IMR-90 (cell line): ENCODE measurements at regions not wholly inside any gene's neighbourhood (a gene's known extent, or its start where the extent isn't known, plus 50 kb on each side); places are given as distances from the start of the nearest gene placed in this dataset.

Source experiments
- ATAC-seq: fragments of 200-7000 bp; cut with Tn5 transposase; 2 replicates; pipeline ENCODE4 v1.9.1; 2020; ENCODE audit warnings: low read depth, mild to moderate bottlenecking, moderate library complexity
- BruUV-seq: library from RNA; stranded (reverse); fragments of 400-500 nt; replicated peaks from 2 replicates; lab custom pipeline; 2021; lab: Mats Ljungman, UMichigan
- CTCF ChIA-PET: fragments of 300-600 bp; formaldehyde crosslinking; extraction: SDS; loops from one replicate; lab custom pipeline; 2021; ENCODE audit warnings: antibody characterized with exemption; lab: Yijun Ruan, JAX
- POLR2A ChIA-PET: fragments of 300-600 bp; sonication (Branson Sonifier 250); formaldehyde crosslinking; loops from one replicate; lab custom pipeline; 2022; ENCODE audit warnings: antibody characterized with exemption; ENCODE audit not compliant: unreplicated experiment; lab: Charles Lee
- DNase-seq: peaks from one replicate; pipeline ENCODE4 v3.0.0; 2013
- H2AFZ ChIP-seq: replicated peaks from 2 replicates; pipeline ENCODE3; 2013; ENCODE audit warnings: low read length, mild to moderate bottlenecking; ENCODE audit not compliant: poor library complexity
- H2AK5ac ChIP-seq: 2 replicates; pipeline ENCODE4 v1.6.1; 2013; ENCODE audit warnings: low read depth, low read length, inconsistent platforms
- H2AK9ac ChIP-seq: replicated peaks from 2 replicates; pipeline ENCODE3; 2013; ENCODE audit warnings: mild to moderate bottlenecking, low read depth, low read length, moderate library complexity; ENCODE audit not compliant: poor library complexity
- H2BK120ac ChIP-seq: 2 replicates; pipeline ENCODE4 v1.6.1; 2013; ENCODE audit warnings: low read depth, low read length, inconsistent platforms
- H2BK15ac ChIP-seq: 3 replicates; pipeline ENCODE4 v1.6.1; 2013; ENCODE audit warnings: low read depth, low read length, inconsistent platforms
- H2BK20ac ChIP-seq: 2 replicates; pipeline ENCODE4 v1.6.1; 2013; ENCODE audit warnings: low read depth, mild to moderate bottlenecking, inconsistent platforms, low read length, moderate library complexity
- H2BK5ac ChIP-seq: 2 replicates; pipeline ENCODE4 v1.6.1; 2013; ENCODE audit warnings: mild to moderate bottlenecking, low read depth, low read length, inconsistent platforms; ENCODE audit not compliant: poor library complexity, severe bottlenecking
- H3K14ac ChIP-seq: replicated peaks from 2 replicates; pipeline ENCODE4 v1.6.1; 2013; ENCODE audit warnings: low read depth, low read length, inconsistent platforms
- H3K18ac ChIP-seq: 2 replicates; pipeline ENCODE4 v1.6.1; 2013; ENCODE audit warnings: low read depth, low read length, control low read depth
- H3K23ac ChIP-seq: 2 replicates; pipeline ENCODE4 v1.6.1; 2013; ENCODE audit warnings: low read depth, low read length, inconsistent platforms
- H3K27ac ChIP-seq: 2 replicates; pipeline ENCODE4 v1.5.1; 2013; ENCODE audit warnings: mild to moderate bottlenecking, control low read depth, low read length; ENCODE audit not compliant: insufficient read depth
- H3K27me3 ChIP-seq: 2 replicates; pipeline ENCODE4 v1.6.1; 2013; ENCODE audit warnings: low read length; ENCODE audit not compliant: control insufficient read depth, insufficient read depth
- H3K36me3 ChIP-seq: 2 replicates; pipeline ENCODE4 v1.6.1; 2013; ENCODE audit warnings: low read length, mixed read lengths; ENCODE audit not compliant: control insufficient read depth, insufficient read depth
- H3K4ac ChIP-seq: 2 replicates; pipeline ENCODE4 v1.6.1; 2013; ENCODE audit warnings: low read depth, low read length, inconsistent platforms
- H3K4me1 ChIP-seq: 2 replicates; pipeline ENCODE4 v1.6.1; 2013; ENCODE audit warnings: low read length, mixed read lengths; ENCODE audit not compliant: control insufficient read depth, insufficient read depth
- H3K4me2 ChIP-seq: 2 replicates; pipeline ENCODE4 v1.6.1; 2013; ENCODE audit warnings: low read depth, mild to moderate bottlenecking, control low read depth, low read length, moderate library complexity
- H3K4me3 ChIP-seq: 2 replicates; pipeline ENCODE4 v1.5.1; 2013; ENCODE audit warnings: low read depth, mild to moderate bottlenecking, control low read depth, low read length, moderate library complexity; ENCODE audit not compliant: insufficient read depth
- H3K56ac ChIP-seq: 2 replicates; pipeline ENCODE4 v1.6.1; 2013; ENCODE audit warnings: low read length, inconsistent platforms; ENCODE audit not compliant: insufficient read depth; ENCODE audit errors: extremely low read depth
- H3K79me1 ChIP-seq, 2 experiments: 2 replicates each; pipeline ENCODE4 v1.6.1; 2013; ENCODE audit warnings: low read length in 2 of 2, inconsistent platforms in 1 of 2, low read depth in 1 of 2
- H3K9ac ChIP-seq: 2 replicates; pipeline ENCODE4 v1.6.1; 2013; ENCODE audit warnings: low read depth, low read length, control low read depth
- H3K9me1 ChIP-seq: 2 replicates; pipeline ENCODE4 v1.6.1; 2013; ENCODE audit warnings: low read length, inconsistent platforms; ENCODE audit not compliant: insufficient read depth
- H3K9me3 ChIP-seq: 2 replicates; pipeline ENCODE4 v1.6.1; 2013; ENCODE audit warnings: low read length; ENCODE audit not compliant: control insufficient read depth, insufficient read depth
- H4K20me1 ChIP-seq: 2 replicates; pipeline ENCODE4 v1.6.1; 2013; ENCODE audit warnings: low read length, inconsistent platforms; ENCODE audit not compliant: insufficient read depth
- H4K5ac ChIP-seq: 2 replicates; pipeline ENCODE4 v1.6.1; 2013; ENCODE audit warnings: mild to moderate bottlenecking, low read depth, low read length, control low read depth
- H4K8ac ChIP-seq, 2 experiments: 2 replicates each; pipeline ENCODE4 v1.6.1; 2013; ENCODE audit warnings: low read depth in 2 of 2, low read length in 2 of 2, control low read depth in 1 of 2, inconsistent platforms in 1 of 2
- H4K91ac ChIP-seq: 2 replicates; pipeline ENCODE4 v1.6.1; 2013; ENCODE audit warnings: low read depth, low read length, inconsistent platforms; ENCODE audit not compliant: insufficient read depth
- BHLHE40 ChIP-seq: fragments of 150-350 bp; IDR thresholded peaks from 2 replicates; pipeline ENCODE4 v1.6.1; 2016; ENCODE audit warnings: mild to moderate bottlenecking, low read depth, low read length
- CEBPB ChIP-seq: IDR thresholded peaks from 2 replicates; pipeline ENCODE4 v1.6.1; 2012; ENCODE audit warnings: low read depth, low read length, improper control_type of control experiment
- CHD1 ChIP-seq: IDR thresholded peaks from 2 replicates; pipeline ENCODE4 v1.6.1; 2012; ENCODE audit warnings: low read depth, low read length, improper control_type of control experiment
- CTCF ChIP-seq: conservative IDR thresholded peaks from 2 replicates; pipeline ENCODE4 v1.5.1; 2012; ENCODE audit warnings: mild to moderate bottlenecking, low read depth, low read length, improper control_type of control experiment
- FOS ChIP-seq: fragments of 150-350 bp; IDR thresholded peaks from 2 replicates; pipeline ENCODE4 v1.6.1; 2016; ENCODE audit warnings: low read depth, low read length
- MAZ ChIP-seq: IDR thresholded peaks from 2 replicates; pipeline ENCODE4 v1.6.1; 2012; ENCODE audit warnings: low read depth, mild to moderate bottlenecking, low read length, improper control_type of control experiment, moderate library complexity, borderline replicate concordance
- MXI1 ChIP-seq: IDR thresholded peaks from 2 replicates; pipeline ENCODE4 v1.6.1; 2012; ENCODE audit warnings: low read depth, mild to moderate bottlenecking, low read length, moderate library complexity, borderline replicate concordance
- POLR2A ChIP-seq: IDR thresholded peaks from 2 replicates; pipeline ENCODE4 v1.6.1; 2012; ENCODE audit warnings: mild to moderate bottlenecking, low read depth, low read length
- RAD21 ChIP-seq: IDR thresholded peaks from 2 replicates; pipeline ENCODE4 v1.6.1; 2012; ENCODE audit warnings: low read length, improper control_type of control experiment
- RCOR1 ChIP-seq: IDR thresholded peaks from 2 replicates; pipeline ENCODE4 v1.6.1; 2012; ENCODE audit warnings: mild to moderate bottlenecking, low read length, improper control_type of control experiment; ENCODE audit not compliant: insufficient replicate concordance
- RFX5 ChIP-seq: IDR thresholded peaks from 2 replicates; pipeline ENCODE4 v1.8.0; 2012; ENCODE audit warnings: low read depth, mild to moderate bottlenecking, low read length, moderate library complexity
- SMC3 ChIP-seq: fragments of 150-350 bp; IDR thresholded peaks from 2 replicates; pipeline ENCODE4 v1.6.1; 2016; ENCODE audit warnings: low read depth, mild to moderate bottlenecking, antibody characterized with exemption, low read length, moderate library complexity
- WGBS, 2 experiments: methylation state at CpG; one replicate each; pipeline versions ENCODE4 v1.1.5 to v1.1.7; 2013; ENCODE audit warnings: missing lambda C conversion rate in 2 of 2; ENCODE audit not compliant: insufficient read length in 1 of 2; ENCODE audit errors: extremely low coverage in 2 of 2; 5-methylcytosine and 5-hydroxymethylcytosine counted together
- dilution Hi-C: fragments of 300-500 bp; cut with HindIII; formaldehyde crosslinking; loops from one replicate; pipeline ENCODE4 v1.14.3; 2018; ENCODE audit warnings: low sequenced_read_pairs; ENCODE audit not compliant: unreplicated experiment
- in situ Hi-C: fragments of 300-500 bp; cut with MboI; formaldehyde crosslinking; loops from 3 replicates; pipeline ENCODE4 v1.14.3; 2019; ENCODE audit warnings: low sequenced_read_pairs, inconsistent platforms, mixed read lengths
- intact Hi-C: fragments of 100-400 bp; cut with micrococcal nuclease; formaldehyde crosslinking; loops from 2 replicates; pipeline ENCODE4 v1.10.0; 2022
- TF ChIP-seq, protein P1 (sequence below): fragments of 150-350 bp; IDR thresholded peaks from 2 replicates; pipeline ENCODE4 v1.6.1; 2017; ENCODE audit warnings: mild to moderate bottlenecking, antibody characterized with exemption, low read length, low read depth

DNA sequence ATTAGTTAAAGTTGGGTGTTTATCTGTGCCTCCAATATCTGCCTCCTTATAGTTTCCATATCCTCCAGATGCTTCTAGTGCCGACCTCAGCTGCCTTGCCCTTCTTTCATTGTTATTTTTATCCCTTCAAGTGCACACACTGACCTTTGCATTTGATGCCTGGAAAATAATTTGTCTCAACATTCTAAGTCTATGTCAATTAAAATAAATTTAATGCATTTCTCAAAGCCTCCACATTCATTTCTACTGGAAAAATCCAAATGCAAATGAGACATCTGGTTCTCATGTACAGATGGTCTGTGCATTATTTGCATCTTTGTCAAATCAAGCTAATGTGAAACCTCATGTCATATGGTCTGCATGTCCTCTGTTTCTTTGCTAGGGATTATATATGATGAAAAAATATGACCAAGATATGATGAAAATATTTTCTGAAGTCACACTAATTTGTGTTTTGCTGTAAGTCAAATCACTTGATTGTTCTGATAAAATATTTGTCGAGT lies 61.4 kb downstream of the TMEM100 start:
- ATAC-seq: no peak

More for the DNA sequence above, 61.4 kb downstream of the TMEM100 start:
- H2BK5ac ChIP-seq: no peak overlapping the region
- H2BK120ac ChIP-seq: no peak overlapping the region
- WGBS, 2 experiments: no CpG with 5 or more reads among the region's 2 CpGs
- BruUV-seq: no TSS peak
- dilution Hi-C loops: no loop called here
- H3K18ac ChIP-seq: no peak overlapping the region
- no peaks in the 10 kb centered on the region for H4K20me1 ChIP-seq
- CTCF ChIA-PET: no interaction called here
- H4K5ac ChIP-seq: no peak overlapping the region
- no peak overlapping the region for H3K56ac ChIP-seq
- peaks cover 2% of the 10 kb centered on the region for H3K27me3 ChIP-seq
- no peak for DNase-seq
- intact Hi-C loops: no loop called here
- no peak overlapping the region for H3K23ac ChIP-seq
- H2AK5ac ChIP-seq: no peak overlapping the region
- H2AFZ ChIP-seq: no peak overlapping the region
- no peak overlapping the region for H3K4me2 ChIP-seq
- no peak overlapping the region for H3K27ac ChIP-seq
- no peak overlapping the region for H3K4me3 ChIP-seq
- no peaks in the 10 kb centered on the region for H3K36me3 ChIP-seq
- no peak overlapping the region for H3K4ac ChIP-seq
- TF ChIP-seq MAZ (no peak), SMC3 (no peak), RFX5 (no peak), RAD21 (no peak), RCOR1 (no peak), CTCF (no peak), MXI1 (no peak), POLR2A (no peak), CHD1 (no peak), FOS (no peak), CEBPB (no peak), BHLHE40 (no peak)
- TF ChIP-seq, protein P1, sequence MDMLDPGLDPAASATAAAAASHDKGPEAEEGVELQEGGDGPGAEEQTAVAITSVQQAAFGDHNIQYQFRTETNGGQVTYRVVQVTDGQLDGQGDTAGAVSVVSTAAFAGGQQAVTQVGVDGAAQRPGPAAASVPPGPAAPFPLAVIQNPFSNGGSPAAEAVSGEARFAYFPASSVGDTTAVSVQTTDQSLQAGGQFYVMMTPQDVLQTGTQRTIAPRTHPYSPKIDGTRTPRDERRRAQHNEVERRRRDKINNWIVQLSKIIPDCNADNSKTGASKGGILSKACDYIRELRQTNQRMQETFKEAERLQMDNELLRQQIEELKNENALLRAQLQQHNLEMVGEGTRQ: no peak
- H2AK9ac ChIP-seq: no peak overlapping the region
- no peak overlapping the region for H3K9ac ChIP-seq
- no peaks in the 10 kb centered on the region for H3K79me1 ChIP-seq
- no peaks in the 10 kb centered on the region for H3K9me1 ChIP-seq
- H3K4me1 ChIP-seq: no peaks in the 10 kb centered on the region
- H2BK15ac ChIP-seq: no peak overlapping the region
- no peak overlapping the region for H4K91ac ChIP-seq
- H3K9me3 ChIP-seq: no peaks in the 10 kb centered on the region
- POLR2A ChIA-PET: no interaction called here
- no peak overlapping the region for H2BK20ac ChIP-seq
- no peak overlapping the region for H3K14ac ChIP-seq
- no peak overlapping the region for H4K8ac ChIP-seq
- in situ Hi-C loops: no loop called here
